Thyroid gland (tissue), 4 donors: ENCODE measurements at regions not wholly inside any gene's neighbourhood (a gene's known extent, or its start where the extent isn't known, plus 50 kb on each side); places are given as distances from the start of the nearest gene placed in this dataset.

Source experiments
- CTCF ChIP-seq, 6 experiments: fragments of 200-600 bp in 3 of 6; fragments of 450-650 bp in 3 of 6; sonication (generic) in 3 of 6; IDR thresholded peaks; one replicate each; pipeline ENCODE4 v1.5.1; 2016 to 2019; ENCODE audit warnings: antibody characterized with exemption in 6 of 6, mild to moderate bottlenecking in 2 of 6, inconsistent platforms in 1 of 6, moderate library complexity in 1 of 6
- POLR2A ChIP-seq, 2 donors: fragments of 450-650 bp; IDR thresholded peaks; one replicate each; pipeline ENCODE4 v1.6.1; 2017; ENCODE audit warnings: antibody characterized with exemption in 2 of 2, mild to moderate bottlenecking in 2 of 2, moderate library complexity in 1 of 2

GRCh38 chr6:166814390-166814789, 142.0 kb downstream of the RNASET2 start:
- no peak for TF ChIP-seq CTCF (IDR thresholded peaks at IDR 0.05)
- TF ChIP-seq POLR2A (IDR thresholded peaks at IDR 0.05): no peak
